PFSK-1 (cell line): ENCODE measurements at regions not wholly inside any gene's neighbourhood (a gene's known extent, or its start where the extent isn't known, plus 50 kb on each side); places are given as distances from the start of the nearest gene placed in this dataset.

Experiments
- FOXP2 ChIP-seq: optimal IDR thresholded peaks from 2 replicates; pipeline ENCODE3; 2011; ENCODE audit warnings: borderline replicate concordance, control low read depth, inconsistent platforms; ENCODE audit not compliant: insufficient read depth; ENCODE audit errors: extremely low read length, extremely low read depth
- POLR2AphosphoS5 ChIP-seq: IDR thresholded peaks from 2 replicates; pipeline ENCODE4 v1.6.1; 2012; ENCODE audit warnings: low read depth, mild to moderate bottlenecking, control low read depth, low read length, moderate library complexity
- SIN3A ChIP-seq: IDR thresholded peaks from 2 replicates; pipeline ENCODE4 v1.6.1; 2012; ENCODE audit warnings: mild to moderate bottlenecking, low read length, moderate library complexity, borderline replicate concordance; ENCODE audit not compliant: insufficient read depth
- TAF1 ChIP-seq: IDR thresholded peaks from 2 replicates; pipeline ENCODE4 v1.6.1; 2012; ENCODE audit warnings: low read length, control low read depth, borderline replicate concordance; ENCODE audit not compliant: insufficient read depth
- TF ChIP-seq, protein P1 (sequence below), 2 experiments: IDR thresholded peaks; 2 replicates each; pipeline versions ENCODE4 v1.6.1 to v1.8.0; 2011 to 2012; ENCODE audit warnings: low read depth in 2 of 2, low read length in 2 of 2, control low read depth in 1 of 2, inconsistent platforms in 1 of 2, mild to moderate bottlenecking in 1 of 2, moderate library complexity in 1 of 2; ENCODE audit not compliant: insufficient read depth in 1 of 2

DNA sequence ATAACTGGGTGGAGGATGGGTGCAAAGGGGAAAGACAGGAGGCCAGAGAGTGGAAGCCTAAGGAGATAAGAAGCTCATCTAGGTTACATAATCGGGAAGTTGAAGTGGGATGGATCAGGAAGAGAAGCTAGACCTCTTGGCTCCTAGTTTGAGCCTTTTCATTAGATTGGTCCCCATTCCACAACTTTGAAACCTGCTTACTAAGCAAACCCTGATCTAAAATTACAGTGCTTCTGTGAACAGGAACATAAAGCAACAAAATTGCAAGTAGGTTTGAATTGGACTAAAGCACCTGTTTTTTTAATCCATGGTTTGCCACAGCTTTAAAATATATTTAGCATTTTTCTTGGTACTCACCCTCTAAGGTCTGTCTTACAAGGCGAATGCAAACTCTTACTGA is 80.4 kb upstream of the EED start:
- no peak for TF ChIP-seq POLR2AphosphoS5
- no peak for TF ChIP-seq SIN3A
- no peak for TF ChIP-seq TAF1
- no peak for TF ChIP-seq FOXP2
- TF ChIP-seq, protein P1, sequence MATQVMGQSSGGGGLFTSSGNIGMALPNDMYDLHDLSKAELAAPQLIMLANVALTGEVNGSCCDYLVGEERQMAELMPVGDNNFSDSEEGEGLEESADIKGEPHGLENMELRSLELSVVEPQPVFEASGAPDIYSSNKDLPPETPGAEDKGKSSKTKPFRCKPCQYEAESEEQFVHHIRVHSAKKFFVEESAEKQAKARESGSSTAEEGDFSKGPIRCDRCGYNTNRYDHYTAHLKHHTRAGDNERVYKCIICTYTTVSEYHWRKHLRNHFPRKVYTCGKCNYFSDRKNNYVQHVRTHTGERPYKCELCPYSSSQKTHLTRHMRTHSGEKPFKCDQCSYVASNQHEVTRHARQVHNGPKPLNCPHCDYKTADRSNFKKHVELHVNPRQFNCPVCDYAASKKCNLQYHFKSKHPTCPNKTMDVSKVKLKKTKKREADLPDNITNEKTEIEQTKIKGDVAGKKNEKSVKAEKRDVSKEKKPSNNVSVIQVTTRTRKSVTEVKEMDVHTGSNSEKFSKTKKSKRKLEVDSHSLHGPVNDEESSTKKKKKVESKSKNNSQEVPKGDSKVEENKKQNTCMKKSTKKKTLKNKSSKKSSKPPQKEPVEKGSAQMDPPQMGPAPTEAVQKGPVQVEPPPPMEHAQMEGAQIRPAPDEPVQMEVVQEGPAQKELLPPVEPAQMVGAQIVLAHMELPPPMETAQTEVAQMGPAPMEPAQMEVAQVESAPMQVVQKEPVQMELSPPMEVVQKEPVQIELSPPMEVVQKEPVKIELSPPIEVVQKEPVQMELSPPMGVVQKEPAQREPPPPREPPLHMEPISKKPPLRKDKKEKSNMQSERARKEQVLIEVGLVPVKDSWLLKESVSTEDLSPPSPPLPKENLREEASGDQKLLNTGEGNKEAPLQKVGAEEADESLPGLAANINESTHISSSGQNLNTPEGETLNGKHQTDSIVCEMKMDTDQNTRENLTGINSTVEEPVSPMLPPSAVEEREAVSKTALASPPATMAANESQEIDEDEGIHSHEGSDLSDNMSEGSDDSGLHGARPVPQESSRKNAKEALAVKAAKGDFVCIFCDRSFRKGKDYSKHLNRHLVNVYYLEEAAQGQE (IDR thresholded peaks at IDR 0.05; ENCODE audit: insufficient read depth in 1 of 2, low read depth in 2 of 2, low read length in 2 of 2): no peak

DNA sequence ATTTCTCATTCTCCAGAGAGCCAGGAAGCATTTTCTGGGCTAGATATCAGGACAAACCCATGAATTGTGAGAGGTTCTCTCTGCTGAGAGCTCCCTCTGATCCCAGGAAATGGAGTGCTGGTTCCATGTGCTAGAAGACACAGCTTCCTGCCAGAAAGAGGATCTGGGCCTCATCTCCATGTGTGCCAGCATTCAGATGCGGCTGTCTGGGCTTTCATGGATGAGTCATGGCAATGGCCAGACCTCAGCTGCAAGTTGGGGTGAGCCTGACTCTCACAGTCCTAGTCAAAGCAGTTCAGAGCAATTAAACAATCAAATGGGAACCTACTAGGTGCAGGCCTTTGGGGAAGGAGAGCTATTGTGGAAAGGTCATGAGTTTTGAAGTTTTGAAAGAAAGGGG is 82.3 kb upstream of the EED start:
- no peak; the same call in 1 of the 2 replicates for TF ChIP-seq TAF1
- TF ChIP-seq FOXP2: no peak
- TF ChIP-seq POLR2AphosphoS5: no peak
- no peak for TF ChIP-seq SIN3A
- TF ChIP-seq, protein P1 (IDR thresholded peaks at IDR 0.05; ENCODE audit: insufficient read depth in 1 of 2, low read depth in 2 of 2, low read length in 2 of 2): no peak; a peak in 1 of 4 replicates

DNA sequence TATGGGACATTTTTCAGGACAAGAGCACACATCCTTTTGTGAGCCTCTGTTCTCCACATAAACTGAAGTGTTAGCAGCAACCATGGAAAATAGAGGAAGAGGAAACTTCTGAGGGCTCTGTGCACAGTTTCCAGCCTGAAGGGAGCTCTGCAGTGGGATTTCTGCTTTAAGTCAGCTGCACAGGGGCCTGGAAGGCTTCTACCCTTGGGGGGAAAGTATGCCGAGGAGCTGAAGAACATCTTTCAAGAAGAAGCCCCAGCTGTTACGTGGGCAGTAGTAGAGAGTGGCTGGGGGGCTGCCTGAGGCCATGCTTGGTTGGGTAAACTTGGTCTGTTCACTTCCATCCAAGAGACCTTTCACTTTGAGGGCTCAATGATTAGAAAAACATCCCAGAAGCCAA is 82.7 kb upstream of the EED start:
- no peak for TF ChIP-seq FOXP2
- TF ChIP-seq SIN3A: no peak

DNA sequence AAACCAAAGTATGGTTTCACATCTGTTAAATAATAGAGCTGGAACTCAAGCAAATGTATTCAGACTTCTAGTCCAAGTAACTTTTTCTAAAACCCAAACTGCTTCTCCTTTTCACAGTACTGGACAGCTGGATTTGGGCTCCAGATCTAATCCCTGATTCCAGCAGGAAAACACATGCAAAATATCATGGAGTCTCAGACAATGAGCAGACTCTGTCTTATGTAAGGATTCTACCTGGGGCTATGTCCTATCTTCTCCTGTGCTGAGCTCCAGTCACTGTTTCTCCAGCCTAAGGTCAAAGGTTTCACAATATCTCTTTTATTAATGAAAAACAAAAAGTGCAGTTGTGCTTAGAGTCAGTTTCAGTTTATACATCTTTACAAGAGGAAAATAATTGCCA is 83.2 kb upstream of the EED start:
- TF ChIP-seq TAF1: no peak
- TF ChIP-seq POLR2AphosphoS5: no peak
- TF ChIP-seq SIN3A: no peak
- TF ChIP-seq, protein P1 (IDR thresholded peaks at IDR 0.05; ENCODE audit: insufficient read depth in 1 of 2, low read depth in 2 of 2, low read length in 2 of 2): no peak
- TF ChIP-seq FOXP2: no peak

DNA sequence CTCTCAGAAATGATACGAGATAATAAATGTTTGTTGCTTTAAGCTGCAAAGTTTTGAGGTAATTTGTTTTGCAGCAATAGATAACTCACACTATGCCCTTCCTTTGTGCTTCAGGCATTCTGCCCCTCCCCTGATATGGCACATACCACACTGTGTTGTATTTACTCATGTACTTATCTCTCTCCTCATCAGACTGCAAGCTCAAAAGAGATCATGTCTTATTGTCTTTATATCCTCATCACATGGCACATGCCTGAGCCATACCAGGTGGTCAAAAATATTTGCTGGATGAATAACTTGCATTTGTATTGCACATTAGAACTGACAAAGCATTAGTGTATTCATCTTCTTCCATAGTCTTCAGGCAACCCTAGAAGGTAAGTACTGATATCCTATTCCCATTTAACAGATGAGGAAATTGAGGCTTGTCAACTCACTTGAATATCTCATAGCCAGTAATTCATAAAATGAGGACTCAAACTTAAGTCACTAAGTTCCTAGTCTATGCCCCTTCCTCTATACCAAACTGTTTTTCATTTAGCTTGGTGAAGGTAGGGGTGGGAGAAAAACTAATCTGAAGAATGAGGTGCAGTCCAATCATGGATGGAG is 83.9 kb upstream of the EED start:
- TF ChIP-seq SIN3A (no peak), TAF1 (no peak), POLR2AphosphoS5 (no peak), FOXP2 (no peak)
- TF ChIP-seq, protein P1 (IDR thresholded peaks at IDR 0.05; ENCODE audit: insufficient read depth in 1 of 2, low read depth in 2 of 2, low read length in 2 of 2): no peak
